ENCODE measurements at regions not wholly inside any gene's neighbourhood (a gene's known extent, or its start where the extent isn't known, plus 50 kb on each side); places are given as distances from the start of the nearest gene placed in this dataset.

GRCh38 chr15:31587583-31587982 is 260.9 kb downstream of the KLF13 start:
- H3K4me3 ChIP-seq (replicated peaks; ENCODE audit: low read depth, low read length): no peak overlapping the region
- no peak for DNase-seq (ENCODE audit: extremely low read depth, low read depth)
- TF ChIP-seq CTCF (IDR thresholded peaks at IDR 0.05; ENCODE audit: low read depth, low read length, missing control alignments): no peak

GRCh38 chr15:31590609-31591008 is 264.0 kb downstream of the KLF13 start:
- H3K4me3 ChIP-seq (replicated peaks; ENCODE audit: low read depth, low read length): no peak overlapping the region

DNA sequence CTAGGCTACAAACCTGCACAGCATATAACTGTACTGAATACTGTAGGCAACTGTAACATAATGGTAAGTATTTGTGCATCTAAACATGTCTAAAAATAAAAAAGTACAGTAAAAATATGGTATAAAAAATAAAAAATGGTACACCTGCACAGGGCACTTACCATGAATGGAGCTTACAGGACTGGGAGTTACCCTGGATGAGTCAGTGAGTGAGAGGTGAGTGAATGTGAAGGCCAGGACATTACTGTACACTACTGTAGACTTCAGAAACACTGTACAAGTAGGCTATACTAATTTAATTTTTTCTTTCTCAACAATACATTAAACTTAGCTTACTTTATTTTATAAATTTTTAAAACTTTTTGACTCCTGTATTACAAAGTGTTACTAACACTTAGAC is 265.3 kb downstream of the KLF13 start:
- no peak for TF ChIP-seq CTCF (IDR thresholded peaks at IDR 0.05; ENCODE audit: low read depth, low read length, missing control alignments)
- no peak for DNase-seq (ENCODE audit: extremely low read depth, low read depth)
- H3K4me3 ChIP-seq (replicated peaks; ENCODE audit: low read depth, low read length): no peak overlapping the region

More at GRCh38 chr15:31590609-31591008, 264.0 kb downstream of the KLF13 start:
- peak; percentile 3 for DNase-seq (ENCODE audit: extremely low read depth, low read depth)
- TF ChIP-seq CTCF (IDR thresholded peaks at IDR 0.05; ENCODE audit: low read depth, low read length, missing control alignments): no peak

DNA sequence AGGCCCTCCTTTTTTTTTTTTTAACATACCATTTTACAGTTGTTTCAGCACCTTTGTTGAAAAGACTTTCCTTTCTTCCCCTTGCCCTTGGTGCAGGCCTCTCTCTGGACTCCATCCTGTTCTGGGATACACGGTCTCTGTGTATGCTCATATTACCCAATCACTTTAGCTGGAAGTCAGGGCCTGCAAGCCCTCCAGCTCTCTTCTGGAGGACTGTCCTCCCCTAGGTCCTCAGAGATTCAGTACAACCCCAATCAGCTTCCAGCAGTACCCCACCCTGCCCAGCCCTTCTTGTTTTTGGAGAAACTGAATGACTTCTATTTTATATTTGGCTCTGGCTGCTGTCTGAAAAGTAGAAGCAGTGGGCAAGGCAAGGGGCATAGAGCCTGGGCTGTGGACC is 270.8 kb downstream of the KLF13 start:
- H3K4me3 ChIP-seq (replicated peaks; ENCODE audit: low read depth, low read length): no peak overlapping the region
- no peak for TF ChIP-seq CTCF (IDR thresholded peaks at IDR 0.05; ENCODE audit: low read depth, low read length, missing control alignments)
- no peak for DNase-seq (ENCODE audit: extremely low read depth, low read depth)

- TF ChIP-seq CTCF (IDR thresholded peaks at IDR 0.05; ENCODE audit: low read depth, low read length, missing control alignments): no peak
- no peak overlapping the region for H3K4me3 ChIP-seq (replicated peaks; ENCODE audit: low read depth, low read length)
- DNase-seq (ENCODE audit: extremely low read depth, low read depth): no peak
These were observed 272.0 kb downstream of the KLF13 start for GRCh38 chr15:31598620-31599019.

GRCh38 chr15:31605467-31605931 is 278.9 kb downstream of the KLF13 start:
- no peak for DNase-seq (ENCODE audit: extremely low read depth, low read depth)
- peak; percentile 27 for TF ChIP-seq CTCF (IDR thresholded peaks at IDR 0.05; ENCODE audit: low read depth, low read length, missing control alignments)
- no peak overlapping the region for H3K4me3 ChIP-seq (replicated peaks; ENCODE audit: low read depth, low read length)

DNA sequence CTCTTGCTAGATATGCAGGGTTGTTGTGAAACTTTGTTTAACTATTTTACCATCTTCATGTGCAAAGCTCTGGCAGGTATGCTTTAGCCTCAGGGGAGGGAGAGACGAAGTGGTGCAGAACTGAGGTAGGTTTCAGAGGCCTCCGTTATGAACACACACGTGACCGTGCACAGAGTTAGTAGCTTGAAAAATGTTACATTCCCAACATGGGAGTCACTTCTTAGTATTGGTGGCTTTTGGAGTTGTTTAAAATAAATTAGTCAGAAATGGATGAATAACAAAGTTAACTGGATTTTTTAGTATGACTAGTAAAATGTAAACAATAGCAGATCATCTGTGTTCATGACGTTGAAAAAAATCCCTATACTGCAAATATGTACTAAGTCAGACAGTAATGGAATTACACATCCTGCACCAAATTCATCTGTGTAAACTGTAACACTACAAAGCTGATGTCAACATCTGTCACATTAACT is 279.6 kb downstream of the KLF13 start:
- no peak for DNase-seq (ENCODE audit: extremely low read depth, low read depth)
- no peak for TF ChIP-seq CTCF (IDR thresholded peaks at IDR 0.05; ENCODE audit: low read depth, low read length, missing control alignments)
- no peak overlapping the region for H3K4me3 ChIP-seq (replicated peaks; ENCODE audit: low read depth, low read length)
